CD4-positive, CD25-positive, alpha-beta regulatory T cell (primary cell): ENCODE measurements at regions not wholly inside any gene's neighbourhood (a gene's known extent, or its start where the extent isn't known, plus 50 kb on each side); places are given as distances from the start of the nearest gene placed in this dataset.

Source experiments
- ATAC-seq, 2 donors: fragments of 150-1000 bp; cut with Tn5 transposase; one replicate each; pipeline ENCODE4 v1.10.0; 2021; ENCODE audit warnings: low read depth in 2 of 2, moderate number of reproducible peaks in 2 of 2, moderate library complexity in 1 of 2
- DNase-seq, 3 donors: peaks; one replicate each; pipeline versions ENCODE4 v3.0.0 to v3.0.0-alpha.2; 2012 to 2022; ENCODE audit warnings: mixed read lengths in 1 of 3
- H3K27ac ChIP-seq: one replicate; pipeline ENCODE4 v1.7.0; 2013; ENCODE audit warnings: mild to moderate bottlenecking, low read length; ENCODE audit not compliant: insufficient read depth, poor library complexity, severe bottlenecking
- H3K27me3 ChIP-seq: one replicate; pipeline ENCODE4 v1.7.0; 2013; ENCODE audit warnings: low read length; ENCODE audit not compliant: control insufficient read depth, insufficient read depth
- H3K36me3 ChIP-seq: one replicate; pipeline ENCODE4 v1.7.0; 2013; ENCODE audit warnings: mild to moderate bottlenecking, low read length, moderate library complexity; ENCODE audit not compliant: control insufficient read depth, insufficient read depth
- H3K4me1 ChIP-seq: 2 replicates; pipeline ENCODE4 v1.7.0; 2013; ENCODE audit warnings: mild to moderate bottlenecking, low read length; ENCODE audit not compliant: insufficient read depth, control insufficient read depth, poor library complexity, severe bottlenecking
- H3K4me3 ChIP-seq: one replicate; pipeline ENCODE4 v1.7.0; 2013; ENCODE audit warnings: low read depth, mild to moderate bottlenecking, low read length, moderate library complexity
- H3K9me3 ChIP-seq, 2 experiments: 1 replicate in 1 of 2; 2 replicates in 1 of 2; pipeline ENCODE4 v1.7.0; 2013; ENCODE audit warnings: low read length in 2 of 2, mild to moderate bottlenecking in 1 of 2, moderate library complexity in 1 of 2; ENCODE audit not compliant: control insufficient read depth in 2 of 2
- H3K27ac Mint-ChIP-seq, 3 donors: one replicate each; pipeline ENCODE4 v1.8.0; 2020 to 2022; ENCODE audit warnings: mild to moderate bottlenecking in 3 of 3, mixed read lengths in 3 of 3, moderate library complexity in 2 of 3
- H3K27me3 Mint-ChIP-seq: one replicate; pipeline ENCODE4 v1.8.0; 2022; ENCODE audit warnings: mild to moderate bottlenecking, mixed read lengths
- H3K36me3 Mint-ChIP-seq: one replicate; pipeline ENCODE4 v1.8.0; 2020; ENCODE audit warnings: mixed read lengths
- H3K4me1 Mint-ChIP-seq, 4 donors: one replicate each; pipeline ENCODE4 v1.8.0; 2020 to 2022; ENCODE audit warnings: mixed read lengths in 4 of 4, mild to moderate bottlenecking in 1 of 4
- H3K4me3 Mint-ChIP-seq, 4 donors: one replicate each; pipeline ENCODE4 v1.8.0; 2020 to 2022; ENCODE audit warnings: mild to moderate bottlenecking in 4 of 4, mixed read lengths in 4 of 4, moderate library complexity in 3 of 4
- H3K9me3 Mint-ChIP-seq, 7 donors: one replicate each; pipeline ENCODE4 v1.8.0; 2020 to 2022; ENCODE audit warnings: mixed read lengths in 7 of 7, mild to moderate bottlenecking in 3 of 7, moderate library complexity in 2 of 7

DNA sequence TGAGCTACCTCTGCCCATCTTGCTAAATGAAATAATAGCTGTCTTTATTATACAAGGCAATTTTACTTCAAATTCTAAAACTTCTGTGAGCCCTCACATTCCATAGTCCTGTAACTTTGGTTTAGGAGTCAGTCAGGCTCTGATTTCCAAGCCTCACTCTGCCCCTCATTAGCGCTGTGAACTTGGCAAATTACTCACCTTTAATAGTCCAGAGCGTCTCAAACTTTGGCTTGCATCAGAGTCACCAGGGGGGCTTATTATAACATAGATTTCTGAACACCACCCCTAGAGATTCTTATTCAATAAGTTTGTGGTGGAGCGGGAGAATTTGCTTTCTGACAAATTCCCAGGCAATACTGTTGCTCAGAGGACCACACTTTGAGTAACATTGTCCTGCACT is 126.2 kb upstream of the FGGY start:
- no peaks in the 10 kb centered on the region for H3K4me1 ChIP-seq
- H3K9me3 ChIP-seq, result no peaks in the 10 kb centered on the region
- no peak for DNase-seq
- H3K4me3 Mint-ChIP-seq, result no peak overlapping the region
- no peaks in the 10 kb centered on the region for H3K36me3 Mint-ChIP-seq
- no peak overlapping the region for H3K27ac ChIP-seq
- no peaks in the 10 kb centered on the region for H3K36me3 ChIP-seq
- H3K4me1 Mint-ChIP-seq, result no peaks in the 10 kb centered on the region
- H3K4me3 ChIP-seq, result no peak overlapping the region
- H3K27ac Mint-ChIP-seq, result no peak overlapping the region
- H3K27me3 ChIP-seq, result peaks cover 4% of the 10 kb centered on the region
- peaks cover 15% of the 10 kb centered on the region for H3K27me3 Mint-ChIP-seq
- no peak for ATAC-seq
- peaks cover 0 to 3% (median 0%) of the 10 kb centered on the region in 7 donors for H3K9me3 Mint-ChIP-seq

DNA sequence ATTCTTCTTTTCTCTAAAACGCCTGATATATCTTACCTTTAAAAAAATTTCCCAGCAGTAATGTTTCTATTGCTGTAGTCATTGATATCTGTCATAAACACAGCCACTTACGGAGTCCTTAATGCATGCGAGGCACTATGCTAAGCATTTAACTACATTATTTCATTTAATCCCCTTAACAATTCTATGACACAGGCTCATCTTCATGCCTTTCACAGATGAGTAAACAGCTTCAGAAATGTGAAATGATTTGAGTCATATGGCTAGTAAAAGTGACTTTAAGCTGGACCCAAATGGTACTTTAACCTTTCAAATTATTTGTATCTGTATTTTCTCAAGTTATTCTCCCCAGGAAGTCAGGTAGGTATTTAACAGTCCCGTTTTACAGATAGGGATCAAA is 125.1 kb upstream of the FGGY start:
- peaks cover 8% of the 10 kb centered on the region for H3K27me3 Mint-ChIP-seq
- no peak overlapping the region for H3K4me3 ChIP-seq
- DNase-seq (no peak), ATAC-seq (no peak)
- H3K9me3 ChIP-seq, result no peaks in the 10 kb centered on the region
- H3K4me1 ChIP-seq, result no peaks in the 10 kb centered on the region
- H3K36me3 Mint-ChIP-seq, result no peaks in the 10 kb centered on the region
- no peaks in the 10 kb centered on the region for H3K4me1 Mint-ChIP-seq
- no peak overlapping the region for H3K27ac Mint-ChIP-seq
- H3K36me3 ChIP-seq, result no peaks in the 10 kb centered on the region
- peaks cover 4% of the 10 kb centered on the region for H3K27me3 ChIP-seq
- peaks cover 0 to 3% (median 0%) of the 10 kb centered on the region in 7 donors for H3K9me3 Mint-ChIP-seq
- no peak overlapping the region for H3K4me3 Mint-ChIP-seq
- H3K27ac ChIP-seq, result no peak overlapping the region

DNA sequence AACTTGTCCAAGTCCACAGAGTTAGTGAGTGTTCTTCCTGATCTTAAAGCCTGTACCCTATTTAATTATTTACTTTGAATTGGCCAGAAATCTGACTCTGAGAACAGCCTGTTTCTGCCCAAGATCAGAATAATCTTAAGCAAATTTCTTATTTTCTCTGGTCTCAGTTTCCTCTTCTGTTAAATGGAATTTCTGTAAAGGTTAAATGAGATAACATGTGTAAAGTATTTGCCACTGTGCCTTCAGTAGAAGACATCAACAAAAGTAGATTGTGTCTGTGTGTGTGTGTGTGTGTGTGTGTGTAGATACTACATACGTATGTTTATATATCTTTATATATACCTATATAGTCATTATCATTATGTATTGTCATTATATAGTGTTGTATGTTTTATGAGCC is 124.2 kb upstream of the FGGY start:
- H3K9me3 Mint-ChIP-seq, result peaks cover 0 to 3% (median 0%) of the 10 kb centered on the region in 7 donors
- Histone ChIP-seq H3K4me3 (no peak overlapping the region), H3K27ac (no peak overlapping the region), H3K36me3 (no peaks in the 10 kb centered on the region), H3K9me3 (no peaks in the 10 kb centered on the region), H3K27me3 (peaks cover 4% of the 10 kb centered on the region), H3K4me1 (no peaks in the 10 kb centered on the region)
- peaks cover 7% of the 10 kb centered on the region for H3K27me3 Mint-ChIP-seq
- H3K4me3 Mint-ChIP-seq, result no peak overlapping the region
- ATAC-seq (no peak), DNase-seq (no peak)
- H3K36me3 Mint-ChIP-seq, result no peaks in the 10 kb centered on the region
- no peaks in the 10 kb centered on the region for H3K4me1 Mint-ChIP-seq
- no peak overlapping the region for H3K27ac Mint-ChIP-seq

DNA sequence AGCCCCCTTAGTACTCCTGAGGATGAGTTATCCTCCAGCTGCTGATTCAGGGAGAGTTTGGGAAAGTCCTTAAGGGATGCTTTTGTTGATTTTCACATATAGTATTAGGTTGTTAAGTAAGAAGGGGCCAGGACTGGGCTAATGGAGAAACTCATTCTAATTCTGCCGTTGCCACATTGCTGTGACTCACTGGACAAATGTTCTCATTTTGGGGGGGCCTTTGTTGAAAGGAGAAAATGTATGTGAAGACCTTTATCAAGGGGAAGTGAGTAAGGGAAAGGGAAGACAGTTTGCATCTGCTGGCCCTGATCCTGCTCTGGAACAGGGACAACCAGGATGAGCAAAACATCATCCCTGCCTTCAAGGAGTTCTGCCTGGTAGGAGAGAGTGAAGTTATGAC is 123.2 kb upstream of the FGGY start:
- H3K4me1 Mint-ChIP-seq, result no peaks in the 10 kb centered on the region
- no peaks in the 10 kb centered on the region for H3K36me3 Mint-ChIP-seq
- H3K9me3 ChIP-seq, result no peaks in the 10 kb centered on the region
- no peaks in the 10 kb centered on the region for H3K27me3 ChIP-seq
- H3K9me3 Mint-ChIP-seq, result peaks cover 0 to 3% (median 0%) of the 10 kb centered on the region in 7 donors
- H3K4me3 ChIP-seq, result no peak overlapping the region
- no peak overlapping the region for H3K4me3 Mint-ChIP-seq
- peak overlapping the region in 1 of 3 donors; percentile 46 for H3K27ac Mint-ChIP-seq
- H3K36me3 ChIP-seq, result no peaks in the 10 kb centered on the region
- DNase-seq (no peak), ATAC-seq (no peak)
- H3K4me1 ChIP-seq, result no peaks in the 10 kb centered on the region
- H3K27me3 Mint-ChIP-seq, result peaks cover 4% of the 10 kb centered on the region
- no peak overlapping the region for H3K27ac ChIP-seq

DNA sequence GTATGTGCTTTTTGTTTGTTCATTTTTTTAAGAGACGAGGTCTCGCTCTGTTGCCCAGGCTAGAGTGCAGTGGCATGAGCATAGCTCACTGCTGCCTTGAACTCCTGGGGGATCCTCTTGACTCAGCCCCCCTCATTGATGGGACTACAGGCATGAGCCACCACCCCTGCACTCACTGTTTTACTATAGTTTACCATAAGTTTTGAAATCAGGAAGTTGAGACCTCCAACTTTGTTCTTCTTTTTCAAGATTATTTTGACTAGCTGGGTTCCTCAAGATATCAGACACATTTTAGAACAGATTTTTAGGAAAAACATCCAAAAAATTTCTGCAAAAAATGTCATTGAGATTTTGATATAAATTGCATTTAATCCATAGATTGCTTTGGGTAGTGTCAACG is 120.4 kb upstream of the FGGY start:
- Histone ChIP-seq H3K36me3 (no peaks in the 10 kb centered on the region), H3K4me1 (no peaks in the 10 kb centered on the region), H3K9me3 (no peaks in the 10 kb centered on the region), H3K4me3 (no peak overlapping the region), H3K27ac (no peak overlapping the region), H3K27me3 (no peaks in the 10 kb centered on the region)
- no peaks in the 10 kb centered on the region for H3K4me1 Mint-ChIP-seq
- H3K36me3 Mint-ChIP-seq, result no peaks in the 10 kb centered on the region
- no peak overlapping the region for H3K4me3 Mint-ChIP-seq
- peaks cover 4% of the 10 kb centered on the region for H3K27me3 Mint-ChIP-seq
- DNase-seq, result no peak
- no peak overlapping the region for H3K27ac Mint-ChIP-seq
- ATAC-seq, result no peak
- H3K9me3 Mint-ChIP-seq, result peaks cover 0 to 3% (median 0%) of the 10 kb centered on the region in 7 donors

DNA sequence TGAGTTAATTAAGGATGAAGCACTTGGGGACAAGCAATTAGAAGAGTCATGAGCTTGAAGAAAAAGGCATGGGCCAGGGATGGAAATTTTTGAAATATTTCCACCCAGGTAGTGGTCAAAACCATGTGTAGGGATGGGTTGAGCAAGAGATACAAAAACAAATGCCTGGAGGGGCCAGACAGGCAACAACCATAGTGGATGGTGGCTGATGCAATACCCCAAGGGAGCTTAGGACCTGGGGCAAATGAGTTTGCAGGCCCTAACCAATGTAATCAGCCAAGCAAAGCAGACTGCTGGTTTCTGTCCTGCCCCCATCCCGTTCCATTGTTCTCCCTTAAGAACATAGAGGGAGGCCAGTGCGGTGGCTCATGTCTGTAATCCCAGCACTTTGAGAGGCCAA is 119.1 kb upstream of the FGGY start:
- peaks cover 4% of the 10 kb centered on the region for H3K27me3 Mint-ChIP-seq
- H3K36me3 ChIP-seq, result no peaks in the 10 kb centered on the region
- DNase-seq, result no peak

DNA sequence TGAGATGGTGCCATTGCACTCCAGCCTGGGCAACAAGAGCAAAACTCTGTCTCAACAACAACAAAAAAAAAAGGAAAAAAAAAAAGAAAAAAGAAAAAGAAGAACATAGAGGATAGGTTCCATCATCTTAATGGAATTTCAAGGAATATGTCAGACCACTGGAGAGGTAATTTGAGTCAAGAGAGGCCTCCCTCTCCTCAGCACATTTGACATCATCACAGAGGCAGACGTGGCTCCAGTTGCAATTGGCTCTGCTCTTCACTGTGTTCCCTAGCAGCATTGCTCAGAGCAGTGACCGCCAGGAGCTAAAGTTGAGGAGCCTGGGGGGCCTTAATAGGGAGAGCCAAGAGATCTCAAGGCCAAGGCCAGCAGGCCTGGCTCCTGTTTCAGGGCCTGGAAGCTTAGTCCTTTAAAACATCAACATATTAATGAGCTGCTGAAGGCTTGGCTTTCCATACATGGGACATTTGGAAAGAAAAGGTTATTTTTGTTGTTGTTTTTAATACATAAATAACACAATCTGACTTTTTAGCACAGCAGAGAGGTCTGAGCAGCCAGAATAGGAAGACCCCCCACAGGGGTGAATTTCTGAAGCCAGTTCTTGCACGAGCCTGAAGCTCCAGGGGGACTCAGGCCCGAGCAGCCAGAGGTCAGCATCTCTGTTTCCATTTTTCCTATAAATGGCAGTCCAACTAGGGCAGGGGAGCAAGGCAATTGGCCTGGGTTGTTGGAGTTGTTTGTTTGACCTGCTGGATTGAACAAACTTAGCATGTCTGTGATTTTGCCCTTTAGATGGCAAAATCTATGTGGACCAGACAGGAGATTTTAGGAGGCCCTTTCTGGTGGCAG is 118.3 kb upstream of the FGGY start:
- DNase-seq (no peak), ATAC-seq (no peak)
- Mint-ChIP-seq H3K36me3 (no peaks in the 10 kb centered on the region), H3K4me3 (no peak overlapping the region), H3K27ac (peak overlapping the region in 1 of 3 donors; percentile 74), H3K4me1 (no peaks in the 10 kb centered on the region), H3K9me3 (peaks cover 0 to 3% (median 0%) of the 10 kb centered on the region in 7 donors), H3K27me3 (peaks cover 4% of the 10 kb centered on the region)
- Histone ChIP-seq H3K4me3 (no peak overlapping the region), H3K4me1 (no peaks in the 10 kb centered on the region), H3K27me3 (no peaks in the 10 kb centered on the region), H3K9me3 (no peaks in the 10 kb centered on the region), H3K36me3 (no peaks in the 10 kb centered on the region), H3K27ac (no peak overlapping the region)

More for the DNA sequence above, 119.1 kb upstream of the FGGY start:
- no peaks in the 10 kb centered on the region for H3K36me3 Mint-ChIP-seq
- H3K27me3 ChIP-seq, result no peaks in the 10 kb centered on the region
- H3K4me3 Mint-ChIP-seq, result no peak overlapping the region
- no peak overlapping the region for H3K4me3 ChIP-seq
- H3K4me1 Mint-ChIP-seq, result no peaks in the 10 kb centered on the region
- H3K9me3 ChIP-seq, result no peaks in the 10 kb centered on the region
- H3K27ac Mint-ChIP-seq, result no peak overlapping the region
- peaks cover 0 to 3% (median 0%) of the 10 kb centered on the region in 7 donors for H3K9me3 Mint-ChIP-seq
- no peak for ATAC-seq
- no peaks in the 10 kb centered on the region for H3K4me1 ChIP-seq
- H3K27ac ChIP-seq, result no peak overlapping the region

DNA sequence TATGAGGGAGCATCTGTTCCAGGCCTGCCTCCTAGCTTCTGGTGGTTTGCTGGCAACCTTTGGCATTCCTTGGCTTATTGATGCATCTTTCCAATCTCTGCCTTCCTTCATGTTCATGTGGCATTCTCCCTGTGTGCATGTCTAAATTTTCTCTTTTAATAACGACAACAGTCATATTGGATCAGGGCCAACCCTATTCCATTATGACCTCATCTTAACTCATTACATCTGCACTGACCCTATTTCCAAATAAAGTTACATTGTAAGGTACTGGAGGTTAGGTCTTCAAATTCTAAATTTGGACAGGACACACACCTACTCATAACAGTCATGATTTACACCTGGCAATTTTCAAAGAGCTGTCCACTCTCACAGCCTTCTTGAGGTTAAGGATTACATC is 117.2 kb upstream of the FGGY start:
- no peaks in the 10 kb centered on the region for H3K27me3 ChIP-seq
- no peak for DNase-seq
- Mint-ChIP-seq H3K9me3 (peaks cover 0 to 2% (median 0%) of the 10 kb centered on the region in 7 donors), H3K27ac (no peak overlapping the region), H3K4me1 (no peaks in the 10 kb centered on the region), H3K4me3 (no peak overlapping the region), H3K36me3 (no peaks in the 10 kb centered on the region), H3K27me3 (peaks cover 4% of the 10 kb centered on the region)
- H3K9me3 ChIP-seq, result no peaks in the 10 kb centered on the region
- no peak overlapping the region for H3K27ac ChIP-seq
- ATAC-seq, result no peak
- H3K4me3 ChIP-seq, result no peak overlapping the region
- H3K36me3 ChIP-seq, result no peaks in the 10 kb centered on the region
- no peaks in the 10 kb centered on the region for H3K4me1 ChIP-seq
